K562 (cell line): ENCODE measurements at regions not wholly inside any gene's neighbourhood (a gene's known extent, or its start where the extent isn't known, plus 50 kb on each side); places are given as distances from the start of the nearest gene placed in this dataset.

Experiments
- HDAC6 ChIP-seq: IDR thresholded peaks from 2 replicates; pipeline ENCODE4 v1.6.1; 2012; ENCODE audit warnings: low read depth, mild to moderate bottlenecking, control low read depth, inconsistent platforms, low read length, moderate library complexity
- RBM34 ChIP-seq: fragments of 200-400 bp; formaldehyde crosslinking; IDR thresholded peaks from 2 replicates; pipeline ENCODE4 v1.6.1; 2018; ENCODE audit warnings: low read length, borderline replicate concordance; ENCODE audit not compliant: insufficient read depth
- ZFP36 ChIP-seq: fragments of 150-350 bp; IDR thresholded peaks from 2 replicates; pipeline ENCODE4 v1.6.1; 2018; ENCODE audit warnings: low read length, low read depth; ENCODE audit not compliant: partially characterized antibody
- TF ChIP-seq, protein P1 (sequence below): sonication (generic); formaldehyde crosslinking; IDR thresholded peaks from 2 replicates; pipeline ENCODE4 v1.8.1; 2023; ENCODE audit warnings: missing genetic modification reagents, mild to moderate bottlenecking, borderline replicate concordance

- TF ChIP-seq HDAC6 (no peak), ZFP36 (no peak), RBM34 (no peak)
- TF ChIP-seq, protein P1, sequence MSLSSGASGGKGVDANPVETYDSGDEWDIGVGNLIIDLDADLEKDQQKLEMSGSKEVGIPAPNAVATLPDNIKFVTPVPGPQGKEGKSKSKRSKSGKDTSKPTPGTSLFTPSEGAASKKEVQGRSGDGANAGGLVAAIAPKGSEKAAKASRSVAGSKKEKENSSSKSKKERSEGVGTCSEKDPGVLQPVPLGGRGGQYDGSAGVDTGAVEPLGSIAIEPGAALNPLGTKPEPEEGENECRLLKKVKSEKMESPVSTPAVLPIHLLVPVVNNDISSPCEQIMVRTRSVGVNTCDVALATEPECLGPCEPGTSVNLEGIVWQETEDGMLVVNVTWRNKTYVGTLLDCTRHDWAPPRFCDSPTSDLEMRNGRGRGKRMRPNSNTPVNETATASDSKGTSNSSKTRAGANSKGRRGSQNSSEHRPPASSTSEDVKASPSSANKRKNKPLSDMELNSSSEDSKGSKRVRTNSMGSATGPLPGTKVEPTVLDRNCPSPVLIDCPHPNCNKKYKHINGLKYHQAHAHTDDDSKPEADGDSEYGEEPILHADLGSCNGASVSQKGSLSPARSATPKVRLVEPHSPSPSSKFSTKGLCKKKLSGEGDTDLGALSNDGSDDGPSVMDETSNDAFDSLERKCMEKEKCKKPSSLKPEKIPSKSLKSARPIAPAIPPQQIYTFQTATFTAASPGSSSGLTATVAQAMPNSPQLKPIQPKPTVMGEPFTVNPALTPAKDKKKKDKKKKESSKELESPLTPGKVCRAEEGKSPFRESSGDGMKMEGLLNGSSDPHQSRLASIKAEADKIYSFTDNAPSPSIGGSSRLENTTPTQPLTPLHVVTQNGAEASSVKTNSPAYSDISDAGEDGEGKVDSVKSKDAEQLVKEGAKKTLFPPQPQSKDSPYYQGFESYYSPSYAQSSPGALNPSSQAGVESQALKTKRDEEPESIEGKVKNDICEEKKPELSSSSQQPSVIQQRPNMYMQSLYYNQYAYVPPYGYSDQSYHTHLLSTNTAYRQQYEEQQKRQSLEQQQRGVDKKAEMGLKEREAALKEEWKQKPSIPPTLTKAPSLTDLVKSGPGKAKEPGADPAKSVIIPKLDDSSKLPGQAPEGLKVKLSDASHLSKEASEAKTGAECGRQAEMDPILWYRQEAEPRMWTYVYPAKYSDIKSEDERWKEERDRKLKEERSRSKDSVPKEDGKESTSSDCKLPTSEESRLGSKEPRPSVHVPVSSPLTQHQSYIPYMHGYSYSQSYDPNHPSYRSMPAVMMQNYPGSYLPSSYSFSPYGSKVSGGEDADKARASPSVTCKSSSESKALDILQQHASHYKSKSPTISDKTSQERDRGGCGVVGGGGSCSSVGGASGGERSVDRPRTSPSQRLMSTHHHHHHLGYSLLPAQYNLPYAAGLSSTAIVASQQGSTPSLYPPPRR (CRISPR knock-in tag) = no peak
Observed at GRCh38 chr18:78607784-78608183, 371.8 kb upstream of the SALL3 start.
